GM19452 (cell line): ENCODE measurements at regions not wholly inside any gene's neighbourhood (a gene's known extent, or its start where the extent isn't known, plus 50 kb on each side); places are given as distances from the start of the nearest gene placed in this dataset.

ENCODE experiments used
- ATAC-seq: cut with Tn5 transposase; IDR thresholded peaks from one replicate; pipeline ENCODE4 v1.9.1; 2021; ENCODE audit not compliant: unreplicated experiment

GRCh38 chr5:6806668-6807067, 93.4 kb downstream of the TENT4A start:
- ATAC-seq = no peak

GRCh38 chr5:6808462-6808861, 95.2 kb downstream of the TENT4A start:
- ATAC-seq = no peak

GRCh38 chr5:6810641-6811405, 97.6 kb downstream of the TENT4A start:
- ATAC-seq = no peak

- no peak for ATAC-seq
Measured at GRCh38 chr5:6812091-6812490, 98.9 kb downstream of the TENT4A start.

GRCh38 chr5:6812800-6813731, 99.8 kb downstream of the TENT4A start:
- no peak for ATAC-seq

- no peak for ATAC-seq
Measured at GRCh38 chr5:6814816-6815215, 101.6 kb downstream of the TENT4A start.

- ATAC-seq = no peak
Measured at GRCh38 chr5:6818594-6819511, 105.6 kb downstream of the TENT4A start.

GRCh38 chr5:6819521-6819920, 106.3 kb downstream of the TENT4A start:
- ATAC-seq = no peak

- no peak for ATAC-seq
Measured at GRCh38 chr5:6820851-6821479, 107.7 kb downstream of the TENT4A start.

GRCh38 chr5:6822068-6822467, 108.8 kb downstream of the TENT4A start:
- no peak for ATAC-seq

GRCh38 chr5:6822556-6823343, 109.5 kb downstream of the TENT4A start:
- ATAC-seq = no peak

- no peak for ATAC-seq
Measured at GRCh38 chr5:6823996-6824395, 110.8 kb downstream of the TENT4A start.

- no peak for ATAC-seq
Measured at GRCh38 chr5:6825678-6826244, 112.5 kb downstream of the TENT4A start.

- ATAC-seq = no peak
Measured at GRCh38 chr5:6826756-6827155, 113.5 kb downstream of the TENT4A start.

- peak; percentile 78 for ATAC-seq
Measured at GRCh38 chr5:6827526-6828219, 114.4 kb downstream of the TENT4A start.

- ATAC-seq = peak; percentile 72
Measured at GRCh38 chr5:6829150-6829784, 116.0 kb downstream of the TENT4A start.

GRCh38 chr5:6830643-6831239, 117.5 kb downstream of the TENT4A start:
- no peak for ATAC-seq
